Tibial nerve (tissue), 4 donors: ENCODE measurements at regions not wholly inside any gene's neighbourhood (a gene's known extent, or its start where the extent isn't known, plus 50 kb on each side); places are given as distances from the start of the nearest gene placed in this dataset.

Source experiments
- CTCF ChIP-seq, 5 experiments: fragments of 200-600 bp in 3 of 5; fragments of 450-650 bp in 2 of 5; sonication (generic) in 3 of 5; IDR thresholded peaks; one replicate each; pipeline ENCODE4 v1.5.1; 2016 to 2019; ENCODE audit warnings: antibody characterized with exemption in 5 of 5, mild to moderate bottlenecking in 3 of 5, moderate library complexity in 2 of 5
- EP300 ChIP-seq, 2 donors: sonication (generic); formaldehyde crosslinking; IDR thresholded peaks; one replicate each; pipeline ENCODE4 v1.6.1; 2017; ENCODE audit warnings: antibody characterized with exemption in 2 of 2, mild to moderate bottlenecking in 1 of 2
- POLR2A ChIP-seq, 2 donors: fragments of 450-650 bp; IDR thresholded peaks; one replicate each; pipeline ENCODE4 v1.6.1; 2017; ENCODE audit warnings: antibody characterized with exemption in 2 of 2, mild to moderate bottlenecking in 2 of 2, moderate library complexity in 2 of 2

- TF ChIP-seq CTCF (IDR thresholded peaks at IDR 0.05) (no peak), EP300 (IDR thresholded peaks at IDR 0.05) (no peak), POLR2A (IDR thresholded peaks at IDR 0.05) (no peak)
Measured at GRCh38 chr2:18096836-18097405, 218.5 kb downstream of the KCNS3 start.
